ENCODE measurements at regions not wholly inside any gene's neighbourhood (a gene's known extent, or its start where the extent isn't known, plus 50 kb on each side); places are given as distances from the start of the nearest gene placed in this dataset.

DNA sequence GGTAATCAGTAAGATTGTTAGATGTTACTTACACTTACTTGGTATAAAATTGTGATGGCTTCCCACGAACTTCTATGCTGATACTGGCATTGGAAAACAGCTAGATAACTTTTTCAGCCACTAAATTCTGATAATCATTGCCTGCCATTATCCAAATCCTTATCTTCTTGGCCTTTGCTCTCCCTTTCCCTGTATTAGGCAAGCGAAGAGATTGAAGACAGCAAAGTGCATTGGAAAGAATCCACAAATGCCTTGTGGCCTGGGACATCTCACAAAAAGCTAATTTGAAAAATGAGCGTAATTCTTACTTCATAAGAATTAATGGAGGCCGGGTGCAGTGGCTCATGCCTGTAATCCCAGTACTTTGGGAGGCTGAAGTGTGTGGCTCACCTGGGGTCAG, 79.5 kb upstream of the MARCKS start:
- DNase-seq (ENCODE audit: low read depth in 1 of 2, low spot score in 1 of 2) = no peak
- TF ChIP-seq, protein P1, sequence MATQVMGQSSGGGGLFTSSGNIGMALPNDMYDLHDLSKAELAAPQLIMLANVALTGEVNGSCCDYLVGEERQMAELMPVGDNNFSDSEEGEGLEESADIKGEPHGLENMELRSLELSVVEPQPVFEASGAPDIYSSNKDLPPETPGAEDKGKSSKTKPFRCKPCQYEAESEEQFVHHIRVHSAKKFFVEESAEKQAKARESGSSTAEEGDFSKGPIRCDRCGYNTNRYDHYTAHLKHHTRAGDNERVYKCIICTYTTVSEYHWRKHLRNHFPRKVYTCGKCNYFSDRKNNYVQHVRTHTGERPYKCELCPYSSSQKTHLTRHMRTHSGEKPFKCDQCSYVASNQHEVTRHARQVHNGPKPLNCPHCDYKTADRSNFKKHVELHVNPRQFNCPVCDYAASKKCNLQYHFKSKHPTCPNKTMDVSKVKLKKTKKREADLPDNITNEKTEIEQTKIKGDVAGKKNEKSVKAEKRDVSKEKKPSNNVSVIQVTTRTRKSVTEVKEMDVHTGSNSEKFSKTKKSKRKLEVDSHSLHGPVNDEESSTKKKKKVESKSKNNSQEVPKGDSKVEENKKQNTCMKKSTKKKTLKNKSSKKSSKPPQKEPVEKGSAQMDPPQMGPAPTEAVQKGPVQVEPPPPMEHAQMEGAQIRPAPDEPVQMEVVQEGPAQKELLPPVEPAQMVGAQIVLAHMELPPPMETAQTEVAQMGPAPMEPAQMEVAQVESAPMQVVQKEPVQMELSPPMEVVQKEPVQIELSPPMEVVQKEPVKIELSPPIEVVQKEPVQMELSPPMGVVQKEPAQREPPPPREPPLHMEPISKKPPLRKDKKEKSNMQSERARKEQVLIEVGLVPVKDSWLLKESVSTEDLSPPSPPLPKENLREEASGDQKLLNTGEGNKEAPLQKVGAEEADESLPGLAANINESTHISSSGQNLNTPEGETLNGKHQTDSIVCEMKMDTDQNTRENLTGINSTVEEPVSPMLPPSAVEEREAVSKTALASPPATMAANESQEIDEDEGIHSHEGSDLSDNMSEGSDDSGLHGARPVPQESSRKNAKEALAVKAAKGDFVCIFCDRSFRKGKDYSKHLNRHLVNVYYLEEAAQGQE (IDR thresholded peaks at IDR 0.05; ENCODE audit: insufficient replicate concordance, low read depth) = no peak
- no peak for TF ChIP-seq GABPA (IDR thresholded peaks at IDR 0.05; ENCODE audit: low read depth)
- TF ChIP-seq POLR2AphosphoS5 (IDR thresholded peaks at IDR 0.05; ENCODE audit: low read depth) = no peak
- TF ChIP-seq, protein P2, sequence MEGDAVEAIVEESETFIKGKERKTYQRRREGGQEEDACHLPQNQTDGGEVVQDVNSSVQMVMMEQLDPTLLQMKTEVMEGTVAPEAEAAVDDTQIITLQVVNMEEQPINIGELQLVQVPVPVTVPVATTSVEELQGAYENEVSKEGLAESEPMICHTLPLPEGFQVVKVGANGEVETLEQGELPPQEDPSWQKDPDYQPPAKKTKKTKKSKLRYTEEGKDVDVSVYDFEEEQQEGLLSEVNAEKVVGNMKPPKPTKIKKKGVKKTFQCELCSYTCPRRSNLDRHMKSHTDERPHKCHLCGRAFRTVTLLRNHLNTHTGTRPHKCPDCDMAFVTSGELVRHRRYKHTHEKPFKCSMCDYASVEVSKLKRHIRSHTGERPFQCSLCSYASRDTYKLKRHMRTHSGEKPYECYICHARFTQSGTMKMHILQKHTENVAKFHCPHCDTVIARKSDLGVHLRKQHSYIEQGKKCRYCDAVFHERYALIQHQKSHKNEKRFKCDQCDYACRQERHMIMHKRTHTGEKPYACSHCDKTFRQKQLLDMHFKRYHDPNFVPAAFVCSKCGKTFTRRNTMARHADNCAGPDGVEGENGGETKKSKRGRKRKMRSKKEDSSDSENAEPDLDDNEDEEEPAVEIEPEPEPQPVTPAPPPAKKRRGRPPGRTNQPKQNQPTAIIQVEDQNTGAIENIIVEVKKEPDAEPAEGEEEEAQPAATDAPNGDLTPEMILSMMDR (IDR thresholded peaks at IDR 0.05; ENCODE audit: insufficient read depth, low read length) = no peak
- no peak for TF ChIP-seq SPI1 (IDR thresholded peaks at IDR 0.05; ENCODE audit: borderline replicate concordance, low read depth)
- no peak overlapping the region for H3K4me3 ChIP-seq (replicated peaks; ENCODE audit: insufficient read depth, low read length)
- H3K27me3 ChIP-seq (ENCODE audit: insufficient read depth, poor library complexity, severe bottlenecking) = no peaks in the 10 kb centered on the region
- H3K27ac ChIP-seq (replicated peaks) = no peak overlapping the region

DNA sequence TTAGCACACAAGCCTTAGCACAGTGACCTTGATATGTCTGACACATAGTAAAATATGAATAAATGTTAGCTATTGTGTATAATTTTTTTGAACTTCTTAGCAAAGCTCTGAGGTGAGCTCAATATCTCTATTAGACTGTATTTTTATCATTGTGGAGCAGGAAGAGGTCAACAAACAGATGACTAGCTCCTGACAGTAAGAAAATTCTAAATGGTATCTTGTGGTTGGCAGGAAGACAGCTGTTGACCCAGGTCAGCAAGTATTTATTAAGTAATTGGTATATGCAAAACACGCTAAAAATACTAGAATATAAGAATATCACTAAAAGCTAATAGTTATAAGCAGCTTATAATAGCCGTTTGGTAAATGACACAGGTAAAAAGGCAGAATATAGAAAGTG, 77.5 kb upstream of the MARCKS start:
- no peak for DNase-seq (ENCODE audit: low read depth in 1 of 2, low spot score in 1 of 2)
- no peaks in the 10 kb centered on the region for H3K27me3 ChIP-seq (ENCODE audit: insufficient read depth, poor library complexity, severe bottlenecking)
- TF ChIP-seq, protein P2 (IDR thresholded peaks at IDR 0.05; ENCODE audit: insufficient read depth, low read length) = no peak
- no peak for TF ChIP-seq SPI1 (IDR thresholded peaks at IDR 0.05; ENCODE audit: borderline replicate concordance, low read depth)
- no peak for TF ChIP-seq GABPA (IDR thresholded peaks at IDR 0.05; ENCODE audit: low read depth)
- TF ChIP-seq POLR2AphosphoS5 (IDR thresholded peaks at IDR 0.05; ENCODE audit: low read depth) = no peak
- TF ChIP-seq, protein P1 (IDR thresholded peaks at IDR 0.05; ENCODE audit: insufficient replicate concordance, low read depth) = no peak
- H3K27ac ChIP-seq (replicated peaks) = no peak overlapping the region
- no peak overlapping the region for H3K4me3 ChIP-seq (replicated peaks; ENCODE audit: insufficient read depth, low read length)

DNA sequence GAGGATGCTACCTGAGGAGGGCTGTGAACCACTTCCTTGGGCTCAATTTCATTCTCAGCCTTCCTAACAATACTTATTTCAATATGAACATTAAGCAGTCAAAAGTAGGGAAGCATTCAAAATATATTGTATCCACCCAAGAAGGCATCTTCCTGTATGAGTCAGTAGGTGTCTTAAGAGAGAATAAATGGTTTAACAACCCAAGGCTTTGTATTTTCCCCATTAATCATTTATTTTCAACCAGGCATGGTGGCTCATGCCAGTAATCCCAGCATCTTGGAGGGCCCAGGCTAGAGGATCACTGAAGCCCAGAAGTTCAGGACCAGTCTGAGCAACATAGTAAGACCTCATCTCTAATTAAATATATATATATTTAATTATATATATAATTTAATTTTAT, 74.5 kb upstream of the MARCKS start:
- TF ChIP-seq, protein P1 (IDR thresholded peaks at IDR 0.05; ENCODE audit: insufficient replicate concordance, low read depth) = no peak
- no peak for TF ChIP-seq GABPA (IDR thresholded peaks at IDR 0.05; ENCODE audit: low read depth)
- TF ChIP-seq SPI1 (IDR thresholded peaks at IDR 0.05; ENCODE audit: borderline replicate concordance, low read depth) = no peak
- no peak for TF ChIP-seq POLR2AphosphoS5 (IDR thresholded peaks at IDR 0.05; ENCODE audit: low read depth)
- no peak for DNase-seq (ENCODE audit: low read depth in 1 of 2, low spot score in 1 of 2)

More for the DNA sequence above, 74.5 kb upstream of the MARCKS start:
- no peak overlapping the region for H3K4me3 ChIP-seq (replicated peaks; ENCODE audit: insufficient read depth, low read length)
- H3K27ac ChIP-seq (replicated peaks) = no peak overlapping the region
- H3K27me3 ChIP-seq (ENCODE audit: insufficient read depth, poor library complexity, severe bottlenecking) = no peaks in the 10 kb centered on the region
